GM21529 (cell line): ENCODE measurements at regions not wholly inside any gene's neighbourhood (a gene's known extent, or its start where the extent isn't known, plus 50 kb on each side); places are given as distances from the start of the nearest gene placed in this dataset.
"Not testable (repeated sequence)": the region's sequence is repeated elsewhere in the genome, so short reads cannot be mapped to it uniquely, and the experiment has no call there.

Source experiments
- ATAC-seq: cut with Tn5 transposase; IDR thresholded peaks from one replicate; pipeline ENCODE4 v1.9.1; 2021; ENCODE audit not compliant: unreplicated experiment

GRCh38 chr6:130603391-130603790 lies 223.8 kb upstream of the SMLR1 start:
- no peak for ATAC-seq

GRCh38 chr6:130604841-130605399 lies 222.3 kb upstream of the SMLR1 start:
- no peak for ATAC-seq

- ATAC-seq = no peak
Measured at GRCh38 chr6:130610303-130610702, 216.9 kb upstream of the SMLR1 start.

GRCh38 chr6:130611366-130611765 lies 215.8 kb upstream of the SMLR1 start:
- ATAC-seq = no peak

- no peak for ATAC-seq
Measured at GRCh38 chr6:130613176-130613575, 214.0 kb upstream of the SMLR1 start.

- ATAC-seq = no peak
Measured at GRCh38 chr6:130615816-130616215, 211.4 kb upstream of the SMLR1 start.

- no peak for ATAC-seq
Measured at GRCh38 chr6:130617658-130618057, 209.5 kb upstream of the SMLR1 start.

GRCh38 chr6:130618806-130619205 lies 208.4 kb upstream of the SMLR1 start:
- ATAC-seq = not testable (repeated sequence)

GRCh38 chr6:130620338-130620781 lies 206.8 kb upstream of the SMLR1 start:
- no peak for ATAC-seq

- ATAC-seq = no peak
Measured at GRCh38 chr6:130622142-130622541, 205.1 kb upstream of the SMLR1 start.

GRCh38 chr6:130624046-130624445 lies 203.2 kb upstream of the SMLR1 start:
- peak; percentile 48 for ATAC-seq

GRCh38 chr6:130625825-130626527 lies 201.2 kb upstream of the SMLR1 start:
- peak; percentile 81 for ATAC-seq

- no peak for ATAC-seq
Measured at GRCh38 chr6:130628862-130629261, 198.3 kb upstream of the SMLR1 start.

- ATAC-seq = no peak
Measured at GRCh38 chr6:130629640-130630039, 197.6 kb upstream of the SMLR1 start.

GRCh38 chr6:130632277-130632676 lies 194.9 kb upstream of the SMLR1 start:
- no peak for ATAC-seq

GRCh38 chr6:130632897-130633296 lies 194.3 kb upstream of the SMLR1 start:
- no peak for ATAC-seq

GRCh38 chr6:130643361-130643760 lies 183.8 kb upstream of the SMLR1 start:
- no peak for ATAC-seq

- no peak for ATAC-seq
Measured at GRCh38 chr6:130644175-130644574, 183.0 kb upstream of the SMLR1 start.

- ATAC-seq = not testable (repeated sequence)
Measured at GRCh38 chr6:130644769-130645168, 182.4 kb upstream of the SMLR1 start.

- no peak for ATAC-seq
Measured at GRCh38 chr6:130647246-130647645, 180.0 kb upstream of the SMLR1 start.

GRCh38 chr6:130655586-130655985 lies 171.6 kb upstream of the SMLR1 start:
- ATAC-seq = no peak

- no peak for ATAC-seq
Measured at GRCh38 chr6:130661077-130661476, 166.1 kb upstream of the SMLR1 start.

GRCh38 chr6:130666786-130667185 lies 160.4 kb upstream of the SMLR1 start:
- no peak for ATAC-seq
